Right ventricle myocardium superior (tissue), 1 donor: ENCODE measurements at regions not wholly inside any gene's neighbourhood (a gene's known extent, or its start where the extent isn't known, plus 50 kb on each side); places are given as distances from the start of the nearest gene placed in this dataset.

Experiments
- ATAC-seq: fragments of 200-7000 bp; cut with Tn5 transposase; one replicate; pipeline ENCODE4 v1.9.1; 2020; ENCODE audit warnings: mild to moderate bottlenecking; ENCODE audit not compliant: poor library complexity
- DNase-seq: peaks from one replicate; pipeline ENCODE4 v3.0.0-alpha.2; 2020
- intact Hi-C: fragments of 100-400 bp; cut with DNase I; formaldehyde crosslinking; loops from one replicate; pipeline ENCODE4 v1.11.2; 2022
- donor health status: DM: no; HTN: yes; CAD: no; lungs with severe emphysema.

DNA sequence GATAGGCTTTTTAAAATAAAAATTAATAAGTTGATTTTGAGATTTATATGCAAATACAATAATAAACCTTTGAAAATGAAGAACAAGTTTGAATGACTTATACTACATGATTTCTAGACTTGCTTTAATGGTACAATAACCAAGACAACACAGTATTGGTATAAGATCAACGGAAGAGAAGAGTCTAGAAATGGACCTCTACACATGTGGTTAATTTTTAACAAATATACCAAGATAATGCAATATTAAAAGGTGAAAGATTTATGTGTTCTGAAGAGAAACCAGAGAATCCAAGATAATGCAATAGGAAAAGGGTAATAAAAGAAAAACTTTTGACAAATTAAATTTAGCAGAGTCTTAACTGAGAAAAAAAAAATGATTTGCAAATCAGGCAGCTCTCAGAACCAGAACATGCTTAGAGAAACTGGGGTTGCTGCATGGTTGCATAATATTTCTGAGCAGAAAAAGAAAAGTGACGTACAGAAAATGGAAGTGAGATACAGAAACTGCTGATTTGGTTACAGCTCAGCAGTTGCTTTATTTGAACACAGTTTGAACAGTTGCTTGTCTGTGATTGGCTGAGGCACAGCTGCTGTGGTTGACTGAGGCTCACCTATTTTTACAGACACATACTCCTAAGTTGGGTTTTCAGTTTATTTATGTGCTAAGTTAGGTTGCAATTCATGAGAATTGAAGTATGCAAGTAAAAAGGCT is 365.9 kb downstream of the CRPPA start:
- ATAC-seq (peak; percentile 51), DNase-seq (no peak)
- intact Hi-C loops: no loop called here

GRCh38 chr7:16051561-16052255 is 365.2 kb upstream of the MEOX2 start:
- no peak for ATAC-seq
- intact Hi-C loops: no loop called here
- no peak for DNase-seq

- no peak for ATAC-seq
- intact Hi-C loops: no loop called here
- DNase-seq: no peak
These were observed 359.6 kb upstream of the MEOX2 start for GRCh38 chr7:16046041-16046440.

GRCh38 chr7:16045296-16045695 is 358.8 kb upstream of the MEOX2 start:
- DNase-seq (no peak), ATAC-seq (no peak)
- intact Hi-C loops: no loop called here

DNA sequence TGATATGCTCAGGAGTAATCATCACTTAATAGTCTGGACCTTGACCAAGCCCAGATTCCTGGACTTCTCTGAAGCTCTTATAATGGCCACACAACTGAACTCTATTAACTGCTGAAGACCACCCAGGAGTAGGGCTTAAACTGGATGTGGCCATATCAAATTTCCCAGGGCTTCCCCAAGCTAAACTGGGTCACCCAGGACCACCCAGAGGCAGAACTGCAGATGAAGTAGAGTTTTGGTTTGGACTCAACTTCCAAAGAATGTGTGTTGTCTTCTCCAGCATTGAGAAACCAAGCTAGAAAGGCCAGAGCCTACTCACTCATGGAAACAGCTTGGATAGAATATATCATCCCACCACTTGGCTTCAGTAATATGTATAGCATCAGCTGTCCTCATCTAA is 358.2 kb upstream of the MEOX2 start:
- ATAC-seq (no peak), DNase-seq (no peak)
- intact Hi-C loops: no loop called here

DNA sequence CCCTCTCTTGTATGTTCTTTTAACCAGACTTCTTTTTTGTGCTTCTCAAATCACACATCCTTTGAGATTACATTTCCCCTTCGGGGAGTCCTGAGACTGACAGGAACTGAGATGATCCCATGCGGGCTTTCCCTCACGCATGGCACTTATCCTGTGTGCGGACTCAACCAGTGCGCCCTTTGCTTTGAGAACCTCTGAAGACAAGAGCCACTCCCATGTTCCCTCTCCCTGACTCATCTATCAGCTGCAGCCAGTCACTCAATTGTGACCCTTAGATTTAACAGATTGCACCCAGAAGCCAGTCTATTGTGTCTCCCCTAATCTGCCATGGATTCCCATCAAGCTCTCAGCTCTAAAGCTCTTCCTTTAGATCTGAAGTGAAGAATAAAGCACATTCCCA is 353.9 kb upstream of the MEOX2 start:
- intact Hi-C loops: no loop called here
- no peak for DNase-seq
- no peak for ATAC-seq

DNA sequence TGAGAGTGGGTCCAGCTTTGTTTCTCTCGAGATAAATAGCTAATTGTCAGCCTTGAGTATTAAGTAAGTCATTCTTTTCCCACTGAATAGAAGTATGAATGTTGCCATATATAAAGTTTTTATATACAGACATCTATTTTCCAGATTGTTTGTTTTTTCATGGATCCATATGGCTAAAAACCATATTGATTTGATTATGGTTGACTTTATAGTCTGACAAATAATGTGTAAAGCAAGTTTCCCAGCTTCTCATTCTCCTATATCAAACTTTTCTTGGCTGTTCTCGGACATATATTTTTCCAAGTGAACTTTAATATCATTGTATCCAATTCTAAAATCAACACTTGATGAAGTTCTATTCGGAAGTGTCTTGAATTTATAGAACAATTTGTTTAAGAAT is 352.4 kb upstream of the MEOX2 start:
- DNase-seq (no peak), ATAC-seq (no peak)
- intact Hi-C loops: no loop called here

DNA sequence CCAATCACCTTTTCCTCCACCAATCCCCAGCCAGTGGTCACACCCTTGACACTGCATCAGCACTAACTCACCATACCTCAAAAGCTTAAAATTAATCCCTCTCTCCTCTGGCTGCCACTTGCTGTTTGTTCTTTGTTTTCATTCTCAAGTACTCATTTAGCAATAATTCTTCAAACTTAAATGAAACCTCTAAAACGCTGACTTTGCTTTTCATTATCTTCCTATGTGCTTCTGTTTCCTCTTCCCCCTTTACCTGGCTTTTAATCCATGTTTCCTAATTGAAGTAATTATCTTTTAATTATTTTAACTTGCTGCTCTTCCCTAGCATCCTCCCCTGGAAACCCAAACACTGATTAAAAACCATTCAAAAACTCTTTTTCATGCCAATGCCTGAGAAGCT is 348.9 kb upstream of the MEOX2 start:
- intact Hi-C loops: no loop called here
- ATAC-seq: no peak
- DNase-seq: no peak

GRCh38 chr7:16034866-16035265 is 348.4 kb upstream of the MEOX2 start:
- intact Hi-C loops: no loop called here
- DNase-seq (no peak), ATAC-seq (no peak)

DNA sequence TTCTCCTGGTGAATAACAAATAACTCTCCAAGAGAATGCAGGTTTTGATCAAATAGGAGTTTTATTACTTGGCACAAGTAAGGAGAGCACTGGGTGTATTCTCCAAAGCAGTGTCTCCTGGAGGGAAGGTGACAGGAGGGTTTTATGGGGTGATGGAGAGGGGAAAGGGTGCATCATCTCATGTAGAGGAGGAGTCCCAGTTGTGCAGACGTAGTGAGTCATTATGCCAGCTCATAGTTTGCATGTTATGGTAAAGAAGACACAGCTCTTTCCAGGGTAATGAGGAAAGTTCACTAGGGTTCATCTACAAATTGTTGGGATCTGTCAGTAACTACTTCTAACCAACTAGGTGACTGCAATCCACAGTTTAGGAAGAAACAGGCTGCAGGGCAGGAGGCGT is 347.9 kb upstream of the MEOX2 start:
- no peak for ATAC-seq
- no peak for DNase-seq
- intact Hi-C loops: no loop called here

- intact Hi-C loops: no loop called here
These were observed 346.8 kb upstream of the MEOX2 start for GRCh38 chr7:16033233-16033632.

GRCh38 chr7:16028636-16029035 is 342.2 kb upstream of the MEOX2 start:
- ATAC-seq (no peak), DNase-seq (no peak)
- intact Hi-C loops: no loop called here

More at GRCh38 chr7:16033233-16033632, 346.8 kb upstream of the MEOX2 start:
- no peak for DNase-seq
- peak; percentile 87 for ATAC-seq

DNA sequence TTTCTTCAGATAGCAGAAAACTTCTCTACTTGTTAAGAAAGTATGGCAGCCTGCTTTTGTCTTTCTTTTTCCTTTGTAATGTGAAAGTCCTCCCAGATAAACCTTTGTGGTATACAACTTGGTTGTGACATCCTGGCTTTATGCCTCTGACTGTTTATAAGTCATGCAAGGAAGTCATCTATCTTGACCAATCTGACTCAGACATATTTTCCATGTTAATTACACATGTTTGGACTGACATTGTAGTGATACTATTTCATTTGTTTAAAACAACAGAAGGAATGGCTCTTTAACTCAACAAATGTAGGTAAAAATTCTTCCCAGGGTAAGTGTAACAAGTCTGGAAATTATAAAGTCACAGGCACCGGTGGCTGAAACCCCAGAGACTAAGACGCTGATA is 341.6 kb upstream of the MEOX2 start:
- DNase-seq (no peak), ATAC-seq (peak; percentile 14)
- intact Hi-C loops: no loop called here

DNA sequence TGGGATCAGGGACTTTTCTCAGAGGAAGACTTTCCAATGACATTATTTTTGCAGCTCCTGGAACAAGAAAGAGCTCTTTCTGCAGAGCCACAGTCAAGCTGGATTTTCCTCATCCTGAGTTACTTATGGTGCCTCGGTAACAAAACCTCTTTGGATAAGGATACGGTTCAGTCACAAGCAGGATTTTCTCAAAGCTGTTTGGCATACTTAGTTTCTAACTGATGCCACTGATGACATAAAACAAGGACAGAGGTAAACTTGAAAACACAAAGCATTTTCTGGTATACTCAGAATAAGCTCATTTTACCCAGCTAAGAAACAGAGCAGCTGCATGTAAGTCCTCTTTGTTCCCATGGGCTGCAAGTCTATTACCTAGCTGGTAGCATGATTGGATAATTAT is 340.9 kb upstream of the MEOX2 start:
- intact Hi-C loops: no loop called here
- ATAC-seq (no peak), DNase-seq (no peak)

DNA sequence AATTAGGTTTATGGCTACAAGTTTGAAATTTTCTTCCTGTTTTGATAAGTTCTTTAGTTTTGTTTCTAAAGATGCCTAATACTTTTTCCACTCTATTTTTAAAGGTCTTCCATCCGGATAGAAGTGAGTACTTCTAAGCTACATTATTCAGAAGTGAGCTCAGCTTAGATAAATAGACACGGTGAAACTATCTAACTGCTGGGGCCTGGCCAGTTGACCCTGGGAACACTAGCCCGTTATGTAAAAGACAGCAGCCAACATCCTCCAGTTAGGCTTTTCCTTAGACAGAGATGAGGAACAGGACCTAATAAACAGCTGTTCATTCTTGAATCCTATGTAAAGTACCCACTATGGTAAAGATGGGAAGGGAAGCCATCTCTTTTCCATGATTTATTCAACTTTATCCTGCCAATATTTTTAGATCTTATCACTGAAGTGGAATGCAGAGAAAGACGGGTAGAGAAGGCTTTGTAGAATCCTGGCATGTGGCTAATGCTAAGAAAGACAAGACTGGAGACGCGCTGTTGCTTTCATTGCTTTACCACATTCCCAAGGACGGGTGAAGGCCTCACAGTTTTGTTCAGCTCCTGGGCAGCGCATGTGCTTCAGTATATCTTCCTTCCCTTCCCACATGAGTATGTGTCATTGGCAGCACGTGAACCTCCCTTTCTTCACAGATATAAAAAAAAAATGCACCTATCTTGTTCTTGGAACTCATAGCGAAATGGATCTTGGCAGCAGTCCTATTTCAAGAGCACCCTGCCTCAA is 340.0 kb upstream of the MEOX2 start:
- intact Hi-C loops: no loop called here
- DNase-seq (peak; percentile 47), ATAC-seq (peak; percentile 85)

- DNase-seq (no peak), ATAC-seq (peak; percentile 18)
- intact Hi-C loops: no loop called here
These were observed 339.2 kb upstream of the MEOX2 start for GRCh38 chr7:16025696-16026095.

DNA sequence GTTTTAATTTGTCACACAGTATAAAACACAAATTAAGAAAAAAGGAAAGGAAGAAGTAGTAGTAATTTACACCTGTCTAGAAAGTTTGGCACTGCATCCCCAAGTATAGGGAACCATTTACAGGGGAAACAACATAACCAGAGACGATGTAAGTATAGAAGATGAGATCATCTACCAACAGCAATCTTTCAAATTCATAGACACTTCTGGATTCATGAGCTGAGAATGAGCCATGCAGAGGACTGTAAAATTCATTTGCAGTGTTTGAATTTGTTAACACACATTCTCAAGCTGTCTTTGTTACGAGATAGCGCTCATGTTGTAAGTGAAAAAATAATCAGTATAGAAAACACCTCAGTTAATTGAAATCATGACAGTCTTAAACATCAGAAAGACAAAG is 337.0 kb upstream of the MEOX2 start:
- ATAC-seq: no peak
- DNase-seq: no peak
- intact Hi-C loops: no loop called here

GRCh38 chr7:16023046-16023445 is 336.6 kb upstream of the MEOX2 start:
- no peak for DNase-seq
- ATAC-seq: no peak
- intact Hi-C loops: no loop called here

DNA sequence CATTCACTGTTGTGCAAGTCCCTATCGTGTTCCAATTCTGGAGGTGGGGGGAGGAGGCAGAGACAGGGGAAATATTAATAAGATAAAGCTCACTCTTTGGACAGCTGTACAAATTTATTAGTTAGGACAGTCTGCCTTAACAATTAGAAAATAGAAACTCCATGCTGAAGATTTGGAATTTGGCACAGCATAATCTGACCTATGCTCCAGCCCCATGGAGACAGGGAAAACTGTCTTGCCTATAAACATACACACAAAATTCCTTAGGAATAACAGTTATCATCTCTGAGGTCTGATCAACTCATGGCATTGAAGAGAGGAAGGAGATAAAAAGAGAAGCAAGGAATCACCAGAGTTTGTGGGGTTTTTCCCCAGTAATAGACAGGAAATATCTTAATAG is 335.4 kb upstream of the MEOX2 start:
- intact Hi-C loops: no loop called here
- no peak for ATAC-seq
- DNase-seq: no peak

- no peak for ATAC-seq
- DNase-seq: no peak
- intact Hi-C loops: no loop called here
These were observed 329.5 kb upstream of the MEOX2 start for GRCh38 chr7:16015981-16016380.
